ENCODE measurements at regions not wholly inside any gene's neighbourhood (a gene's known extent, or its start where the extent isn't known, plus 50 kb on each side); places are given as distances from the start of the nearest gene placed in this dataset.

DNA sequence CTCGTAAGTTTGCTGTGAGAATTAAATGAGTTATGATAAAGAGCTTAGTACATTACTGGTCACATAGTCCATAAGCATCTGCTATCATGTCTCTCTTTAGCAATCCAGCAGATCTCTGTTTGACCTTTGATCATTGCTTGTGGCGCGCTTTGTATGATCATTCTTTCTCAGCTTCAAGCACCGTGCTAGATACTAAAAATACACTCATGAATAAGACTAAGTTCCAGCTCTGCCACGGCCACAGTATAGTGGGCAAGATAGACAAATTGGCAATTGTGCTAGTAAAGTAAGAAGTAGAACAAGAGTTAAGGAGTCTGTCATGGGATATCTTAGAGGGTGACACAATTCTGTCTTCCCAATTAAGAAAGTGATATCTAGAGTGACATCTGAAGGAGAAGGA, 75.2 kb upstream of the ADGRF1 start:
- DNase-seq (ENCODE audit: low read depth) = no peak

DNA sequence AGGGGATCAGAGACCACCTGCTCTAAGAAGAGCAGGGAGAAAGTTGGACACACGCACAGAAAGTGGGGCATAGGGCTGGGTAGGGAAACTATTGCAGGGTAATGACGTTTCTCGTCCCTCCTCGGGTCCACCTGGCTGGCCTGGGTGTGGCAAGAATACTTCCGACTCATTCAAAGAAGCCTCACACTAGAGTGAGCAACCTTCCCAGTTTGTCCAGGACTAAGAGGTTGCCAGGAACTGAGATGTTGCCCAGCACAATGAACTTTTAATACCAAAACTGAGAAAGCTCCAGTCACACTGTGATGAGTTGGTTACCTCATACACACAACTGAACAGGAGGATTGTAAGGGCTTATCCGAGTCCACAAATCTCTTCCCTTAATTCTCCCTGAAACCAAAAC, 74.5 kb upstream of the ADGRF1 start:
- DNase-seq (ENCODE audit: low read depth) = no peak

DNA sequence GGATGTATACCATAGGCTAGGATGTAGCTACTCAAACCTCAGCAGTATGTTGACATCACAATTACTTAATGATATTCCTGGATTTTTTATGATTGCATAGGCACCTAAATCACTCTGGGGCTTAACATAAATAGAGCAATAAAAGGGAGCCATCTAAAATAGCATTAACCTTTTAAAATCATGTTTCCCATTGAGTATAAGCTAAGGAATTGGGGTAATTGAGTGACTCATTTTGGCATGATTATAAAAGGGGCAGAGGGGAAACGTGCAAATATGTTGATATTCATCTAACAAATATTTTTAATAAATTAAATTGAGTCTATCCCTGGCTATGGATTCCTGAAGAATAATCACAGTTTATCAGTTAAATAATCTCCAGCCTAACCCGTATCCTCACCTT, 74.0 kb upstream of the ADGRF1 start:
- DNase-seq (ENCODE audit: low read depth) = no peak

DNA sequence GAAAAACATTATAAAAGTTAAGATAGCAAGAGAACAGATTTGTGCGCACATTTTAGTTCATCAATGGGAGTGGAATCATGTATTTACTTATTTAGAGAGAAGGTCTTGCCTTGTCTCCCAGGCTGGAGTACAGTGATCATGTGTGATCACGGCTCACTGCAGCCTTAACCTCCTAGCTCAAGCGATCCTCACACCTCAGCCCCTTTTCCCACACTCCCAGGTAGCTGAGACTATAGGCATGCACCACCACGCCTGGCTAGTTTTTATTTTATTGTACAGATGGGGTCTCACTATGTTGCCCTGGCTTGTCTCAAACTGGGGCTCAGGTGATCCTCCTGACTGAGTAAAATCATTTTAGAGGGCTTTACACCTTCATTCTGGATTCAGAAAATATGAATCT, 72.3 kb upstream of the ADGRF1 start:
- DNase-seq (ENCODE audit: low read depth) = no peak

DNA sequence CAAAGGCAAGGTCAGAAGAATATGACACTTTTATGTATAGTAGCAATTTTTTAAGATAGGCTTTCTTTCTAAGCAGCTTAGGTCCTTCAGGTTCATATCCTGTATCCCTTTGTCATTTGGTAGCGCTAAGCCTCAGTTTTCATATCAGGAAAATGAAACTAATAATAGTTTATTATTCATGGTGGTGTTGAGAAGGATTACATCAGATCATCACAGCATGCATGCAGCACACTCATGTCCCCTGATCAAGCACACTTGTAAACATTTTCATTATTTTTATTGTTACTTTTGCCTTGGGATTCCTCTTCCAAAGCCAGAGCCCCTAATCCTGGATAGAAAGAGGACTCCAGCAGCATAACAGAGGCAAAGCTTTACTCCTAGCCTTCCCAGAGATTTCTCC, 70.2 kb upstream of the ADGRF1 start:
- DNase-seq (ENCODE audit: low read depth) = no peak

DNA sequence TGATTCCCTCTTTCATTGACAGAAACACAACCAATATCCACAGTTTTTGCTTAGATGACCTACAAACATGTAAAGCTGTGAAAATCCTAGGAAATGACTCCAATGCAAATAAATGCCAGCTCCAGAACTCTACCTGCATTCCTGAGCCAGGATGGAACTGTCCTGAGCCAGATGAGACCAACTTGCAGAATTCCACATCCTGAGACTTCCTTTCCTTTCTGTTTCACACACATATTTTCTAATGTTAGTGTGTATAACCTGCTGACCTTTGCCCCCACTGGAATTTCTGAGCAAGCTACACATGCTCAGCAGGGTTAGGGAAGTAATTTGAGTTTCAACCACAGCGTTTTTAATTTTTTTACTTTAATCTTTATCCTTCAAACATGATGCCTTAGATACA, 69.6 kb upstream of the ADGRF1 start:
- DNase-seq (ENCODE audit: low read depth) = no peak

DNA sequence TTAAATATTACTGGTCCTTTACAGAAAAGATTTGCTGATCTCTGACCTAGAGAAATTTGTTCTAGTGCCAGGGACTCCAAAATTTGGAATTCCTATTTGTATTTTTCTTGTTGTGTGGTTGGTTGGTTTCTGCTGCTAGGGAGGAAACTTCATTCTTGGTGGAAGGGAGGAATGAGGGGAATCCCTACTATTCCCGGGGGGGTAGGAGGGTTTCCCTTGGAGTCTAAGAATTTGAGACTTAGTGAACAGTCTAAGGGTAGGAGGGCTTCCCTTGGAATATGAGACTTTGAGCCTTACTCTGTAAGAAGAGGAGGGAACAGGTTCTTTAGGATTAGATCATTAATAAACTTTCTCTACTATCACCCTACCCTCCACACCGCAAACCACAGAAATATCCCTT, 67.1 kb upstream of the ADGRF1 start:
- DNase-seq (ENCODE audit: low read depth) = peak; percentile 36

DNA sequence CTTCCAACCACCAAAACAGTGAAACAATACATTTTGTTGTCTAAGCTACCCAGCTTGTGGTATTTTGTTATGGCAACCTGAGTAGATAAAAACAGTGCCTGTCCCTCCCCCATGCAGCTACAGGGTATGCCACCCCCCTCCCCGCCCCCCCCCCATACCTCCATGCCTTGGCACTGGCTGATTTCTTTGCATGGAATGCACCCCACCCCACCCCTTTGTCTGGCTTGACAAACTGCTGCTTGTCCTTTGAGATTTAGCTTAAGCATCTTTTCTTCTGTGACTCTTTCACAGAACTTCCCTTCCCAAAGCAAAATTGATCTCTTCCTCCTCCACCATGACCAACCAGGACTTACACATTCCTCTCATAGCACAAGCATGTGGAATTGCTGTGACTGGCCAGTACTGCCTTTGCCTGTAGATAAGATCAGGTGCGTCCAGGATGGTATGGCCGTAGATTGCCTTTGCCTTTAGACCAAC, 64.6 kb upstream of the ADGRF1 start:
- no peak for DNase-seq (ENCODE audit: low read depth)

DNA sequence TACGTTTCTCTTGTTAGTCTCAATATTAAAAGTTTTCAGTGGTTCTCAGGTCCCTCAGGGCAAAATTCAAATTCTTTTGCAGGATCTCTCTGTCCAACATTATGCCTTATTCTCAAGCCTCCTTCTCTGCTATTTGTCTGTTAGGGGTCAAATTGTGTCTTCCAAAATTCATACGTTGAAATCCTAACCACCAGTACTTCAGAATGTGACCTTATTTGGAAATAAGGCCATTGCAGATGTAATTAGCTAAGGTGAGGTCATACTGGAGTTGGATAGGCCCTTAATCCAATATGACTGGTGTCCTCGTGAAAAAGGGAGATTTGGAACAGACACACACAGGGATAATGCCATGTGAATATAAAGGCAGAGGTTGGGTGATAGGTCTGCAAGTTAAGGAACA, 64.1 kb upstream of the ADGRF1 start:
- no peak for DNase-seq (ENCODE audit: low read depth)

DNA sequence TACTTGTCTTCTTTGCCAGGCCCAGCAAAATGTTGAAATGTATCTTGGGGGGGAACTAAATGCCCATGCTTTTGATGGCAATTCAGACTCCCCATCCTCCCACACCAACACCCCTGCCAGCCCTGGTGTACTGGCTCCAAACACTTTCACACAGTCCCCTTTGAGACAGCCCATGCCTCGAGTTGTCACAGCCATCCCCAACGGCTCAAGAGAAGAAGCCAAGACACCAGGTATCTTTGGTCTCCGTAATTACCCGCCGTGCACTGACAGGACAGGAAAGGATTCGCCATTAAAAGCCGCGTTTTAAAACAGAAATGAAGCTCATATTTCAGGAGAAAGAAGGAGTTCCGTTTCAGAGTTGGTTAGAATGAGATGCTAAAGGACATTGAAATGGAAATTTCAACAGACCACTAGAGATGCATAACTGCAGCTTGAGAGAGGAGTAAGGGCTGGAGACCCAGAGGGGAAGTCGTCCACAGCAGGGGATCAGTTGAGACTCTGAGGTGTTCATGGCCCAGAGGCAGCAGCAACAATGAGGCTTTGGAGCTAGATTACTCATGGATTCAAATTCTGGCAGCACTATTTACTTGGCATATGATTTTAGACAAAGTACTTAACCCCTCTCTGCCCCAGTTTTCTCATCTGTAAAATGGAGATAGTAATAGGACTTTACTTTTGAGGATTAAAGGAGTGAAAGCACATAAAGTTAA, 63.5 kb upstream of the ADGRF1 start:
- no peak for DNase-seq (ENCODE audit: low read depth)

DNA sequence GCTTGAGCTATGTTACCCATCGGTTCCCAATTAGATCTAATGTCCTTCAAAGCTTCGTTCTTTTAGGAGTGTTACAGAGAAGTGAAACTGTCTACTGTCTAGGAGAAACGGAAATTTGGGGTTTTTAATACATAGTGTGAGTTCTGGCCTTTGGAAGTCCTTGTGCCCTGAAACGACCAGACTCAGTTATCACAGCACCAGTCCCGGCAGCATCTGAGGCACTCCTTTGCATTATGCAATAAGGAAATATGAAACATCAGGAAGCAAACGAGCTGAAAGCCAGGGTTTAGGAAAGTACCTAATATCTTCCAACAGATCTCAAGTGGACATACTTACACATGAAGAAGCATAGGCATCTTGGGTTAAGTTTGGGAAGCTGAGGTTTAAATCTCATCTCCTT, 61.8 kb upstream of the ADGRF1 start:
- no peak for DNase-seq (ENCODE audit: low read depth)

DNA sequence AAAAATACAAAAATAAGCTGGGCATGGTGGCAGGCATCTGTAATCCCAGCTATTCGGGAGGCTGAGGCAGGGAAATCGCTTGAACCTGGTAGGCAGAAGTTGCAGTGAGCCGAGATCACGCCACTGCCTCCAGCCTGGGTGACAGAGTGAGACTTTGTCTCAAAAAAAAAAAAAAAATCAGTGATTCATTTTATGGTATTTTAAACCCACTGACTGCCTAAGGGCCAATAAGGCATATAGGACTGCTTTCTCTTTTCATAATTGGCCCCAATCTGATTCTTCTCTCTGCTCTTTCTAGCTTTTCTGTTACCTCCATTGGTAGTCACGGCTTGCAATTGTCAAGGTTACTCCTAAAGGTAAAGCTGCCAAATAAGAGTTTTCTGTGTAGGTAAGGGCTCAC, 60.2 kb upstream of the ADGRF1 start:
- no peak for DNase-seq (ENCODE audit: low read depth)

DNA sequence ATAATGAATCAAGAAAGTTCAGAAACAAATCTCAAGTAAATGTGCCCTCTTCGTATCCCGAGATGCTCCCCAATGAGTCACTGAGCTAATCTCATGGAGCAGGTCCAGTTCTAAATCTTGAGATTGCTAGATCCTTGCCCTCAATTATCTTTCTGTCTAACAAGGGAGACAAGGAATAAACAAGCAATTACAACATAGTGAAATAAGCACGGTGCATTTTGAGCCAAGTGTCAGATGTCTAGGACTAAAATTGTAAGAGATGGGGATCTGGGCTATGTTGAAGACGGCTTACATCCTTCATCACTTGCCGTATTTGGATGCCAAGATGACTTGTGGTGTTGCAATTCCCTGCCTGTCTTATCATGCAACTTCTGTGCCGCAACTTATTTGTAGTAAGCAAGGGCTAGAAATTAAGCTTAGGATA, 56.5 kb upstream of the ADGRF1 start:
- no peak for DNase-seq (ENCODE audit: low read depth)

DNA sequence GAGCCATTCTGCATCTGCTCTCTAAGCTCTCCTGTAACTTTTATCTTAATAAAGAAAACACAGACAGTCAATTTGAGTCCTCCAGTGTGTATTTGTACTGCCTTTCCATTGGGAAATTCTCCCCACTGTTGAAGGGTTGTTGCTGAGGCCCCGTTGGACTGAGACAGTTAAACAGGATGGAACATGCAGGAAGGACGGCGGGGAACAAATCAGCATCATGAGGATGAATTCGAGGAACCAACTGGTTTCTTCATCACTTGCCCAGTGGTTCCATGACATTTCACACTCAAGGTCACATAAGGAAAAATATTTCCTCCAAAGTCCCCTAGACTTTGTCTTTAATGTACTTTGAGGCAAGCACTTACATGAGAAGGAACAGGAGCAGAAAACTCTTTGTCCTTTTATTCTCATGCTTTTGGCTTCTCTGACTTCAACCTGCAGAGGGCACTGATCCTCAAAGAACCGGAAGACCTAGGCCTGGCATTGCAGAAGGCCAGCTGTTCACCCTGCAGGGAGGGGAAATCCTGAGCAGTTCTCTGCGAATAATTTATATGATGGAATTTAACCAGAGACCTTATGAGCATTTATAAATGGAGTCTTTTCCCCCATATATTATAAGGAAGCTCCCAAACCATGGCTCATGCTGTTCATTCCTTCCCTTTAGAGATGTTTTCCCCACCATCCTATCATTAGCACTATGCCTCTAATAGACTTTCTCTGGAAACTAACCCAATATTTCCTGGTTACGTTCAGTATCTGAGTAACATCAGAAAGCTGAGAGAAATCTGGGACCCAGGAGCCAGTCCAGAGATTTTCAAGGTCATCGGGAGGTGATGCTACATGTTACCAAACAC, 55.2 kb upstream of the ADGRF1 start:
- peak; percentile 92 for DNase-seq (ENCODE audit: low read depth)

DNA sequence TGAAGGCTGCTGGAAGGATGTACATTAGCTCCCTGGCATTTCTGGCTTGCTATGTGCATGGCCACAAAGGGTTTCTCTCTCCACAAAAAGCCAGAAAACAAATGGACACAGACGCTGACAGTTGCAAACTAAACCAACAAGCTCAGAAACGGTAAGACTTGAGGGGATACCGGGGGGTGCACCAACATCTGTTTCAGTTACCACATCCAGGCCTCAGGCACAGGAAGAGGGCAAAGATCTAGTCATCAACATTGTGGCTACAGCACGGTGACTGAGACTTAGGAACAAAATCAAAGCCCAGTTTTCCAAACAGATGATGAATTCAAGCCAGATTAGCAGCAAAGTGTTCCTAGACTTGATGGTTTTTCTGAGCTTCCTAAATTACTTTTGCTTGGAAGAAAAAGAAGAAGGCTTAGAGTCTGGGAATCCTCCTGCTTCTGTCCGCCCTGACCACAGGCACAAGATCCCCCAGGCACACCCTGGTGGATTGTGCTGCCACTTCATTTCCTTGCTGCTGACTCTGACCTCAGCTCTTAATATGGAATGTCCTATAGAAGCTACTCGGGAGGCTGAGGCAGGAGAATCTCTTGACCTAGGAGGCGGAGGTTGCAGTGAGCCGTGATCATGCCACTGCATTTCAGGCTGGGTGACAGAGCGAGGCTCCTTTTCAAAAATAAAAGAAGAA, 54.2 kb upstream of the ADGRF1 start:
- peak; percentile 20 for DNase-seq (ENCODE audit: low read depth)

DNA sequence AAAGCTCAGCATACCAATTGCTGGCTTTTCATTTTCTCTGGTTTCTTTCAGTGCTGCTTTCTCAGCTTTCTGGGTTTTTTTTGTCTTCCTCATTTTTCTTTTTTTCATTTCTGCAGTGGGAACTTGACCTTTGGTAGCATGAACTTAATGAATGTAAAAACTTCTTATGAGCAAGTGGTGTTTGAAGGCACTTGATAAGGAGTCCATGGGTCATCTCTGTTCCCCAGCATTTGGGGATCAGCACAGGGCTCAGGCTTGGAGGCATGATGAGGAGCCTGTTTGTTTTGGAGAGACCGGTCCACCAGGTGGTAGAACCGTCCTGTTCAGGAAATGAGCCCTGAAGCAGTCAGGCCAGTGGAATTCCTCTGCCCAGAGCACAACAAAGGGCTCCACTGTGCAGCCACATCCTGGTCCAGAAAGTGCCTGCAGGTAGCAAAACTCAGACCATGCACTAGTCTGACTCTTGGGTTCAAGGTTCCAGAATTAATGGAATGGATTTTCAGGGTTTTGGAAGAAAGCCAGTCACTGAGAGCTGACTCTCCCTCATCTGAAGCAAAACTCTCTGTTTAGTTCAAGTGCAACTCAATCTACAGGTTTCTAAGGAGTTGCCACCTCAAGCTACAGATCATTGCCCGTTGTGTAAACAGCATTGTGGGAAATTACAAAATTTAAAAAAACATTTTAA, 52.3 kb upstream of the ADGRF1 start:
- no peak for DNase-seq (ENCODE audit: low read depth)

DNA sequence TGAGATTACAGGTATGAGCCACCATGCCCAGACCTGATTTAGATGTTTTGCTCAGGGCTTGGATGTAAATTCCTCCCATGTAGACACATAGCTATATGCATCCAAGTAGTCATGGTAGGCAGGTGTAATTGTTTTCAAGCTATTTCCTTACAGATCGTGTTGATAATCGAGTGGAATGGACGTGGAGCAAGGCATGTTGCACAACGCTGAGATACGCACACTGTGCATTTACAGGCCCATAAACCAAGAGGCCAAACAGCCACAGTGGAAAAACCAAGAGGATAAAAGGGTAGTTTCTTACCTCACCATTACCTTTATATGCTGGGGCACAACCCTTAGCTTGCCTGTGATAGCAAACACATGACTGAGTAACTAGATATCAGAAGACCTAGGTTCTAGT, 51.0 kb upstream of the ADGRF1 start:
- no peak for DNase-seq (ENCODE audit: low read depth)

DNA sequence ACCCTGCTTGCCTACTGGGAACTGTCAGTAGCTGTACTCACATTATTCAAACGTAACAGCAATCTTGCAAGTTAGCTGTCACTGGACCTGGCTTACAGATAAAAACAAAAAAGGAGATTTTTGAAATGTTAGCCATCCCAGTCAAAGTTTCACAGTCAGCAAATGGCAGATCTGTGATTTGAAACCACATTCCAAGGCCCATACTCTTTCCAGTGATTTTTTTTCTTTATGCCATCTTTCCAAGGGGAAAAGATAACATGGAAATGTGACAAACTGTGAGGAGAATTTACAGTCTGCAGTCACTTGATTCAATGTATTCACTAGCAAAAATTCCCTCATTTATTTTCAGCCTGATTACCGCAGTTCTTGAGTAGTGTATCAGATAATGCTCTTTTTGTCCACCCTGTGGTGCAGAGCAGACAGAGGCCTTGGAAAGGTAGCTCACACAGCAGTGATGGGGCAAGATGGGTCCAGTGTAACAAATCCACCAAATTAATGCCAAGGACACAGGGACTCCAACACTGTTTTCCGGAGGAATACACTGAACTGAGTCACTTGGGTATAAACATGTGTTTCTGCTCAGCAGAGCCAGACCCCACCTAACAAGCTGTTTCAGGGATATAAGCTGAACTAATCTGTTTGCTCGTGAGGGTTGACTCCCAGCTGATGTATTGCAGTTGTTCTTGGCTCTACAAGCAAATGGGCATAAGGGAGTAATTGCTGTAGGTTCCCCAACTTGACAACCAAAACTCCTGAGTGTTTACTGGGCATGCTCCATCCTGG, 49.9 kb upstream of the ADGRF1 start:
- DNase-seq (ENCODE audit: low read depth) = no peak

All from myocyte (in vitro differentiated cells).